ENCODE measurements at regions not wholly inside any gene's neighbourhood (a gene's known extent, or its start where the extent isn't known, plus 50 kb on each side); places are given as distances from the start of the nearest gene placed in this dataset.

- DNase-seq (ENCODE audit: low read depth in 1 of 2, low spot score in 1 of 2), result no peak
Measured at GRCh38 chr1:98482611-98483010, 178.9 kb upstream of the SNX7 start.

- no peak for DNase-seq (ENCODE audit: low read depth in 1 of 2, low spot score in 1 of 2)
Measured at GRCh38 chr1:98480271-98480670, 181.2 kb upstream of the SNX7 start.

- DNase-seq (ENCODE audit: low read depth in 1 of 2, low spot score in 1 of 2), result no peak
Measured at GRCh38 chr1:98478121-98478520, 183.4 kb upstream of the SNX7 start.

- DNase-seq (ENCODE audit: low read depth in 1 of 2, low spot score in 1 of 2), result no peak
Measured at GRCh38 chr1:98472878-98473277, 188.6 kb upstream of the SNX7 start.

GRCh38 chr1:98471633-98472032 is 189.9 kb upstream of the SNX7 start:
- DNase-seq (ENCODE audit: low read depth in 1 of 2, low spot score in 1 of 2), result no peak

GRCh38 chr1:98468111-98468717 is 193.3 kb upstream of the SNX7 start:
- DNase-seq (ENCODE audit: low read depth in 1 of 2, low spot score in 1 of 2), result no peak

- DNase-seq (ENCODE audit: low read depth in 1 of 2, low spot score in 1 of 2), result no peak
Measured at GRCh38 chr1:98467586-98467985, 193.9 kb upstream of the SNX7 start.

- no peak for DNase-seq (ENCODE audit: low read depth in 1 of 2, low spot score in 1 of 2)
Measured at GRCh38 chr1:98467122-98467521, 194.4 kb upstream of the SNX7 start.

GRCh38 chr1:98461873-98462385 is 199.6 kb upstream of the SNX7 start:
- no peak for DNase-seq (ENCODE audit: low read depth in 1 of 2, low spot score in 1 of 2)

GRCh38 chr1:98460136-98460535 is 201.4 kb upstream of the SNX7 start:
- no peak for DNase-seq (ENCODE audit: low read depth in 1 of 2, low spot score in 1 of 2)

- no peak for DNase-seq (ENCODE audit: low read depth in 1 of 2, low spot score in 1 of 2)
Measured at GRCh38 chr1:98459486-98459870, 202.0 kb upstream of the SNX7 start.

- no peak for DNase-seq (ENCODE audit: low read depth in 1 of 2, low spot score in 1 of 2)
Measured at GRCh38 chr1:98458511-98459485, 202.7 kb upstream of the SNX7 start.

- DNase-seq (ENCODE audit: low read depth in 1 of 2, low spot score in 1 of 2), result no peak
Measured at GRCh38 chr1:98457248-98457647, 204.3 kb upstream of the SNX7 start.

GRCh38 chr1:98454666-98455065 is 206.9 kb upstream of the SNX7 start:
- DNase-seq (ENCODE audit: low read depth in 1 of 2, low spot score in 1 of 2), result no peak

GRCh38 chr1:98453066-98453465 is 208.5 kb upstream of the SNX7 start:
- DNase-seq (ENCODE audit: low read depth in 1 of 2, low spot score in 1 of 2), result no peak

- no peak for DNase-seq (ENCODE audit: low read depth in 1 of 2, low spot score in 1 of 2)
Measured at GRCh38 chr1:98452162-98452561, 209.4 kb upstream of the SNX7 start.

- DNase-seq (ENCODE audit: low read depth in 1 of 2, low spot score in 1 of 2), result no peak
Measured at GRCh38 chr1:98441281-98441680, 220.2 kb upstream of the SNX7 start.

- DNase-seq (ENCODE audit: low read depth in 1 of 2, low spot score in 1 of 2), result no peak
Measured at GRCh38 chr1:98439471-98439870, 222.1 kb upstream of the SNX7 start.

GRCh38 chr1:98437540-98437939 is 224.0 kb upstream of the SNX7 start:
- no peak for DNase-seq (ENCODE audit: low read depth in 1 of 2, low spot score in 1 of 2)

- no peak for DNase-seq (ENCODE audit: low read depth in 1 of 2, low spot score in 1 of 2)
Measured at GRCh38 chr1:98437011-98437410, 224.5 kb upstream of the SNX7 start.

GRCh38 chr1:98429965-98430443 is 231.5 kb upstream of the SNX7 start:
- no peak for DNase-seq (ENCODE audit: low read depth in 1 of 2, low spot score in 1 of 2)

- no peak for DNase-seq (ENCODE audit: low read depth in 1 of 2, low spot score in 1 of 2)
Measured at GRCh38 chr1:98428864-98429263, 232.7 kb upstream of the SNX7 start.

All from activated T-helper 1 cell treated with anti-CD3 and anti-CD28 coated beads, Interleukin-2, amount 50 U/mL, for 16 hours (primary cell).